HL-60 (cell line): ENCODE measurements at regions not wholly inside any gene's neighbourhood (a gene's known extent, or its start where the extent isn't known, plus 50 kb on each side); places are given as distances from the start of the nearest gene placed in this dataset.

Experiments used
- CTCF ChIP-seq: IDR thresholded peaks from one replicate; pipeline ENCODE4 v1.5.1; 2011; ENCODE audit warnings: low read length, control low read depth, inconsistent platforms; ENCODE audit not compliant: insufficient read depth
- GABPA ChIP-seq: IDR thresholded peaks from 2 replicates; pipeline ENCODE4 v1.6.1; 2012; ENCODE audit warnings: low read depth
- POLR2AphosphoS5 ChIP-seq: IDR thresholded peaks from 2 replicates; pipeline ENCODE4 v1.6.1; 2012; ENCODE audit warnings: low read depth
- SPI1 ChIP-seq: IDR thresholded peaks from 2 replicates; pipeline ENCODE4 v1.6.1; 2012; ENCODE audit warnings: low read depth, mild to moderate bottlenecking, borderline replicate concordance

GRCh38 chr11:112694813-112695212 lies 266.4 kb upstream of the NCAM1 start:
- TF ChIP-seq CTCF (no peak), GABPA (no peak), POLR2AphosphoS5 (no peak), SPI1 (no peak)
